B cell (primary cell): ENCODE measurements at regions not wholly inside any gene's neighbourhood (a gene's known extent, or its start where the extent isn't known, plus 50 kb on each side); places are given as distances from the start of the nearest gene placed in this dataset.

Experiments used
- ATAC-seq: fragments of 200-7000 bp; cut with Tn5 transposase; one replicate; pipeline ENCODE4 v1.10.0; 2021; ENCODE audit warnings: low read depth, mild to moderate bottlenecking, moderate number of reproducible peaks, moderate library complexity
- CTCF ChIA-PET: fragments of 350-600 bp; sonication (Branson Sonifier 250); formaldehyde crosslinking; loops from one replicate; lab custom pipeline; 2021; ENCODE audit warnings: antibody characterized with exemption, inconsistent platforms; lab: Charles Lee
- POLR2A ChIA-PET: fragments of 350-600 bp; sonication (Branson Sonifier 250); formaldehyde crosslinking; loops from one replicate; lab custom pipeline; 2021; ENCODE audit warnings: antibody characterized with exemption; lab: Charles Lee
- DNase-seq: peaks from one replicate; pipeline ENCODE4 v3.0.0; 2013
- H2AFZ ChIP-seq: 2 replicates; pipeline ENCODE4 v1.6.1; 2012; ENCODE audit warnings: mild to moderate bottlenecking, low read depth, low read length; ENCODE audit not compliant: insufficient read depth, poor library complexity, severe bottlenecking
- H3K27ac ChIP-seq, 2 donors: 1 replicate in 1 of 2; 2 replicates in 1 of 2; pipeline ENCODE4 v1.5.1; 2012 to 2013; ENCODE audit warnings: low read length in 2 of 2, mild to moderate bottlenecking in 2 of 2, moderate library complexity in 1 of 2
- H3K27me3 ChIP-seq, 4 experiments: fragments of 200-600 bp in 1 of 4; sonication (generic) in 1 of 4; replicated peaks in 1 of 4; 1 replicate in 2 of 4; 2 replicates in 2 of 4; pipeline versions ENCODE4 v1.6.1 to v1.7.0; 2013 to 2016; ENCODE audit warnings: low read length in 3 of 4, mild to moderate bottlenecking in 2 of 4, mixed read lengths in 1 of 4, moderate library complexity in 1 of 4; ENCODE audit not compliant: insufficient read depth in 4 of 4, control insufficient read depth in 3 of 4; ENCODE audit errors: control extremely low read depth in 1 of 4
- H3K36me3 ChIP-seq, 2 experiments: replicated peaks in 1 of 2; 1 replicate in 1 of 2; 2 replicates in 1 of 2; pipeline versions ENCODE4 v1.6.1 to v1.7.1; 2013; ENCODE audit warnings: low read length in 1 of 2; ENCODE audit not compliant: insufficient read depth in 2 of 2, control insufficient read depth in 1 of 2; ENCODE audit errors: control extremely low read depth in 1 of 2, extremely low read depth in 1 of 2
- H3K4me1 ChIP-seq, 2 donors: fragments of 200-600 bp in 1 of 2; sonication (generic) in 1 of 2; 1 replicate in 1 of 2; 2 replicates in 1 of 2; pipeline versions ENCODE4 v1.5.1 to v1.6.1; 2013 to 2017; ENCODE audit warnings: low read length in 2 of 2; ENCODE audit not compliant: control insufficient read depth in 2 of 2, insufficient read depth in 2 of 2
- H3K4me2 ChIP-seq: replicated peaks from 2 replicates; pipeline ENCODE3; 2012; ENCODE audit warnings: mild to moderate bottlenecking, low read depth, low read length; ENCODE audit not compliant: poor library complexity, severe bottlenecking
- H3K4me3 ChIP-seq, 5 experiments: fragments of 200-600 bp in 1 of 5; sonication (generic) in 1 of 5; 1 replicate in 3 of 5; 2 replicates in 2 of 5; pipeline versions ENCODE4 v1.5.1 to v1.7.0; 2011 to 2016; ENCODE audit warnings: low read length in 4 of 5, mild to moderate bottlenecking in 4 of 5, low read depth in 2 of 5, control low read depth in 1 of 5, moderate library complexity in 1 of 5; ENCODE audit not compliant: insufficient read depth in 1 of 5; ENCODE audit errors: control extremely low read depth in 1 of 5, extremely low read depth in 1 of 5
- H3K79me2 ChIP-seq: fragments of 200-600 bp; sonication (generic); one replicate; pipeline ENCODE4 v1.6.0; 2016; ENCODE audit warnings: low read length; ENCODE audit not compliant: control insufficient read depth, insufficient read depth
- H3K9ac ChIP-seq: fragments of 200-600 bp; sonication (generic); 2 replicates; pipeline ENCODE4 v1.6.1; 2017; ENCODE audit warnings: mild to moderate bottlenecking, low read length, moderate library complexity
- H3K9me3 ChIP-seq, 3 donors: one replicate each; pipeline versions ENCODE4 v1.6.1 to v1.7.1; 2013; ENCODE audit warnings: low read length in 2 of 3; ENCODE audit not compliant: control insufficient read depth in 2 of 3, insufficient read depth in 1 of 3; ENCODE audit errors: control extremely low read depth in 1 of 3
- H4K20me1 ChIP-seq: 2 replicates; pipeline ENCODE4 v1.6.0; 2012; ENCODE audit warnings: mild to moderate bottlenecking, low read length; ENCODE audit not compliant: insufficient read depth, control insufficient read depth, poor library complexity, severe bottlenecking
- H3K27ac Mint-ChIP-seq: one replicate; pipeline ENCODE4 v1.8.0; 2021; ENCODE audit warnings: mixed read lengths
- H3K27me3 Mint-ChIP-seq: one replicate; pipeline ENCODE4 v1.8.0; 2021; ENCODE audit warnings: mixed read lengths
- H3K4me1 Mint-ChIP-seq: one replicate; pipeline ENCODE4 v1.8.0; 2021; ENCODE audit warnings: mixed read lengths
- H3K4me3 Mint-ChIP-seq: one replicate; pipeline ENCODE4 v1.8.0; 2021; ENCODE audit warnings: mixed read lengths
- H3K9me3 Mint-ChIP-seq: one replicate; pipeline ENCODE4 v1.8.0; 2022; ENCODE audit warnings: mixed read lengths; ENCODE audit not compliant: insufficient read depth
- CTCF ChIP-seq: fragments of 200-600 bp; IDR thresholded peaks from one replicate; pipeline ENCODE4 v1.8.0; 2022; ENCODE audit warnings: antibody characterized with exemption, mild to moderate bottlenecking
- EZH2 ChIP-seq: IDR thresholded peaks from 2 replicates; pipeline ENCODE4 v1.6.1; 2012; ENCODE audit warnings: borderline replicate concordance, low read depth, mild to moderate bottlenecking, moderate library complexity, low read length; ENCODE audit not compliant: insufficient read depth, poor library complexity, severe bottlenecking
- WGBS: methylation state at CpG from one replicate; pipeline ENCODE4 v1.1.5; 2013; ENCODE audit warnings: missing lambda C conversion rate; ENCODE audit not compliant: insufficient coverage; 5-methylcytosine and 5-hydroxymethylcytosine counted together
- intact Hi-C: fragments of 100-400 bp; cut with micrococcal nuclease; formaldehyde crosslinking; loops from one replicate; pipeline ENCODE4 v1.10.0; 2022

- no peak for ATAC-seq
- Histone ChIP-seq H3K36me3 (no peaks in the 10 kb centered on the region), H3K27ac (no peak overlapping the region), H3K9ac (no peak overlapping the region), H2AFZ (no peak overlapping the region), H3K9me3 (peaks cover 0 to 2% (median 0%) of the 10 kb centered on the region in 3 donors), H4K20me1 (no peaks in the 10 kb centered on the region), H3K27me3 (peaks cover 0 to 45% (median 6%) of the 10 kb centered on the region in 4 experiments), H3K4me3 (no peak overlapping the region), H3K4me1 (no peaks in the 10 kb centered on the region), H3K79me2 (no peaks in the 10 kb centered on the region), H3K4me2 (no peak overlapping the region)
- POLR2A ChIA-PET = no interaction called here
- intact Hi-C loops = no loop called here
- no peak overlapping the region for H3K27ac Mint-ChIP-seq
- peaks cover 46% of the 10 kb centered on the region for H3K27me3 Mint-ChIP-seq
- no peaks in the 10 kb centered on the region for H3K9me3 Mint-ChIP-seq
- no peak for DNase-seq
- no peaks in the 10 kb centered on the region for H3K4me1 Mint-ChIP-seq
- H3K4me3 Mint-ChIP-seq = no peak overlapping the region
- 91% methylated on average over 6 of the region's 7 CpGs for WGBS
- CTCF ChIA-PET = no interaction called here
- TF ChIP-seq CTCF (no peak), EZH2 (no peak)
Measured at GRCh38 chr3:72595927-72596610, 252.2 kb downstream of the SHQ1 start.

- Histone ChIP-seq H3K4me1 (no peaks in the 10 kb centered on the region), H3K9ac (no peak overlapping the region), H2AFZ (no peak overlapping the region), H3K27me3 (peaks cover 0 to 40% (median 4%) of the 10 kb centered on the region in 4 experiments), H3K36me3 (no peaks in the 10 kb centered on the region), H4K20me1 (no peaks in the 10 kb centered on the region), H3K4me3 (no peak overlapping the region), H3K9me3 (peaks cover 0 to 2% (median 0%) of the 10 kb centered on the region in 3 donors), H3K79me2 (no peaks in the 10 kb centered on the region), H3K27ac (no peak overlapping the region), H3K4me2 (no peak overlapping the region)
- Mint-ChIP-seq H3K27me3 (peaks cover 49% of the 10 kb centered on the region), H3K4me1 (no peaks in the 10 kb centered on the region), H3K4me3 (no peak overlapping the region), H3K9me3 (no peaks in the 10 kb centered on the region), H3K27ac (no peak overlapping the region)
- ATAC-seq (no peak), DNase-seq (no peak)
- ChIA-PET CTCF (no interaction called here), POLR2A (no interaction called here)
- WGBS = 64% methylated on average over 4 of the region's 4 CpGs
- intact Hi-C loops = no loop called here
- no peak for TF ChIP-seq EZH2
- TF ChIP-seq CTCF = no peak
Measured at GRCh38 chr3:72595376-72595775, 252.9 kb downstream of the SHQ1 start.
